ENCODE measurements at regions not wholly inside any gene's neighbourhood (a gene's known extent, or its start where the extent isn't known, plus 50 kb on each side); places are given as distances from the start of the nearest gene placed in this dataset.

GRCh38 chr22:22341736-22342135 lies 97.2 kb downstream of the VPREB1 start:
- H3K27me3 ChIP-seq: no peaks in the 10 kb centered on the region

GRCh38 chr22:22342697-22343580 lies 98.4 kb downstream of the VPREB1 start:
- Histone ChIP-seq H3K27me3 (no peaks in the 10 kb centered on the region), H3K36me3 (no peaks in the 10 kb centered on the region), H3K27ac (no peak overlapping the region), H3K4me1 (no peaks in the 10 kb centered on the region), H3K9me3 (no peaks in the 10 kb centered on the region), H3K4me3 (no peak overlapping the region)
- peak; percentile 51 to 77 for TF ChIP-seq CTCF (IDR thresholded peaks at IDR 0.05)
- DNase-seq (ENCODE audit: low spot score): no peak

More at GRCh38 chr22:22341736-22342135, 97.2 kb downstream of the VPREB1 start:
- H3K4me1 ChIP-seq: no peaks in the 10 kb centered on the region
- H3K27ac ChIP-seq: no peak overlapping the region
- H3K4me3 ChIP-seq: no peak overlapping the region
- H3K36me3 ChIP-seq: no peaks in the 10 kb centered on the region
- TF ChIP-seq CTCF (IDR thresholded peaks at IDR 0.05): no peak
- peaks cover 0 to 3% of the 10 kb centered on the region in 2 donors for H3K9me3 ChIP-seq
- DNase-seq (ENCODE audit: low spot score): no peak

GRCh38 chr22:22343581-22344296 lies 99.2 kb downstream of the VPREB1 start:
- no peak for DNase-seq (ENCODE audit: low spot score)
- H3K36me3 ChIP-seq: no peaks in the 10 kb centered on the region
- no peaks in the 10 kb centered on the region for H3K27me3 ChIP-seq
- H3K4me1 ChIP-seq: no peaks in the 10 kb centered on the region
- no peak overlapping the region for H3K27ac ChIP-seq
- no peak for TF ChIP-seq CTCF (IDR thresholded peaks at IDR 0.05)
- H3K9me3 ChIP-seq: no peaks in the 10 kb centered on the region
- no peak overlapping the region for H3K4me3 ChIP-seq

- no peak for TF ChIP-seq CTCF (IDR thresholded peaks at IDR 0.05)
- Histone ChIP-seq H3K4me3 (no peak overlapping the region), H3K9me3 (no peaks in the 10 kb centered on the region), H3K36me3 (no peaks in the 10 kb centered on the region), H3K27ac (no peak overlapping the region), H3K4me1 (no peaks in the 10 kb centered on the region), H3K27me3 (no peaks in the 10 kb centered on the region)
- DNase-seq (ENCODE audit: low spot score): no peak
These were observed 99.8 kb downstream of the VPREB1 start for GRCh38 chr22:22344430-22344829.

- Histone ChIP-seq H3K27ac (no peak overlapping the region), H3K4me3 (no peak overlapping the region), H3K36me3 (no peaks in the 10 kb centered on the region), H3K27me3 (no peaks in the 10 kb centered on the region), H3K9me3 (no peaks in the 10 kb centered on the region), H3K4me1 (no peaks in the 10 kb centered on the region)
- no peak for TF ChIP-seq CTCF (IDR thresholded peaks at IDR 0.05)
- DNase-seq (ENCODE audit: low spot score): no peak
These were observed 101.2 kb downstream of the VPREB1 start for GRCh38 chr22:22345781-22346180.
